Stimulated activated CD4-positive, alpha-beta T cell treated with anti-CD3 and anti-CD28 coated beads, TNF-alpha, amount 100 ng/mL, for 48 hours (primary cell): ENCODE measurements at regions not wholly inside any gene's neighbourhood (a gene's known extent, or its start where the extent isn't known, plus 50 kb on each side); places are given as distances from the start of the nearest gene placed in this dataset.

ENCODE experiments used
- DNase-seq, 3 donors: peaks; one replicate each; pipeline ENCODE4 v3.0.0-alpha.2; 2020; ENCODE audit warnings: low read depth in 3 of 3

DNA sequence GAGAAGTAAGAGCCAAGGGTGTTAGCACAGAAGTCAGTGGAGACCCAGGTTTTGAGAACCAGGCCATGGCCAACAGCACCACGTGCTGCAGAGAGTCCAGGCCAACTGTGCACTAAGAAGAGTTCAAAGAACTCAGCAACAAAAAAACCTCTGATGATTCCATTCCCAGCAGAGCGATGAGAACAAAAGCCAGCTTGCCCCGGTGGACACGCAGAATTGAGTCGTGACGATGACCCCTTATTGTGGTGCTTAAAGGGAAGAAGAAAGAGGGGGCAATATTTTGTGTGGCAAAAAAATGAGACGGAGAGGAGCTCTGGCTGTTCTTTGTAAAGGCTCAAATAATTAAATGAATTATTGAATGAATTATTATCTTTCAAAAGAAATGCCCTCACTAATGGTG is 468.3 kb upstream of the AUTS2 start:
- DNase-seq = no peak

DNA sequence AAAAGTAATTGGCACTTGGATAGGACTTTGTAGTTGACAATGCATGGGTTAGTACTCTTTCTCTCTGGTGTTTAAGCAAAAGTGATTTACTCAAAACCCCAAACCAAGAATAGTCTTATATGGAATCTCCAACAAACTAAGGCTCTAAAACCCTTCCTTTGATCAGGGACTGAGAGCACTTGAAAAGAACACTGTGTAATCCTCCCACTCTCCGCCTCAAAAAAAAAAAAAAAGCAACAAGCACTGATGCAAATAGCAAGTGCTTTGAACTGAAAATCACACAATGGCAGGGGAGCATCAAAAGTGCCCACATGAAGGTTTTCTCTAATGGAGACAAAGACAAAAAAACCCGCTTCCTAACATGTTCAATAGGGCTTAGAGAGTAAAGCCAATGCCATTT is 467.9 kb upstream of the AUTS2 start:
- no peak for DNase-seq

DNA sequence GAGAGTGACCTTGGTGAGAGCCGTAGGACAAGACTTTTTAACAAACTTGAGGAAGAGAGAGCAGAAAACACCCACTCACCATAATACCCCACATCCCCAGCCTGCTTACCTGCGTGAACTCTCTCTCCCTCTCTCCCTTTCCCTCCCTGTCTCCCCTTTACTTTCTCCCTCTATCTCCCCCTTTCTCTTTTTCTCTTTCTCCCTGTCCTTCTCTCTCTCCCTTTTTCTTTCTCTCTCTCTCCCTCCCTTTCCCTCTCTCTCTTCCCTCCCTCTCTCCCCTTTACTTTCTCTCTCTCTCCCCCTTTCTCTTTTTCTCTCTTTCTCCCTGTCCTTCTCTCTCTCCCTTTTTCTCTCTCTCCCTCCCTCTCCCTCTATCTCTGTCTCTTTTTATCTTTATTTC is 464.0 kb upstream of the AUTS2 start:
- no peak for DNase-seq

DNA sequence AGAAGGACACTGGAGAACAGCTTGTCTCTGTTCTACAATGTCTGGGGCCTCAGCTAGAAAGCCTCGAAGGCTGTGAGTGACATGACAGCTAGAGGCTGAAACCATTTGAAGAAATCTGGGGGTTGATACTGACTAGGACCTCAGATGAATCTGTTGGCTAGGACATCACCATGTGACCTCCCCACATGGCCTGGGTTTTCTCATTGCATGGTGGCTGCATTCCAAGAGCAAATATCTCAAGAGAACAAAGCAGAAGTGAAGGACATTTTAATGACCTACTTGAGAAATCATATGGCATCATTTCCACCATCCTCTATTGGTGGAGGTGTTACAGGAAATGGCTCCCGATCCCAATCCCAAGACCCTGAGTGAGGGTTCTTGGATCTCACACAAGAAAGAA is 450.6 kb upstream of the AUTS2 start:
- DNase-seq = no peak

DNA sequence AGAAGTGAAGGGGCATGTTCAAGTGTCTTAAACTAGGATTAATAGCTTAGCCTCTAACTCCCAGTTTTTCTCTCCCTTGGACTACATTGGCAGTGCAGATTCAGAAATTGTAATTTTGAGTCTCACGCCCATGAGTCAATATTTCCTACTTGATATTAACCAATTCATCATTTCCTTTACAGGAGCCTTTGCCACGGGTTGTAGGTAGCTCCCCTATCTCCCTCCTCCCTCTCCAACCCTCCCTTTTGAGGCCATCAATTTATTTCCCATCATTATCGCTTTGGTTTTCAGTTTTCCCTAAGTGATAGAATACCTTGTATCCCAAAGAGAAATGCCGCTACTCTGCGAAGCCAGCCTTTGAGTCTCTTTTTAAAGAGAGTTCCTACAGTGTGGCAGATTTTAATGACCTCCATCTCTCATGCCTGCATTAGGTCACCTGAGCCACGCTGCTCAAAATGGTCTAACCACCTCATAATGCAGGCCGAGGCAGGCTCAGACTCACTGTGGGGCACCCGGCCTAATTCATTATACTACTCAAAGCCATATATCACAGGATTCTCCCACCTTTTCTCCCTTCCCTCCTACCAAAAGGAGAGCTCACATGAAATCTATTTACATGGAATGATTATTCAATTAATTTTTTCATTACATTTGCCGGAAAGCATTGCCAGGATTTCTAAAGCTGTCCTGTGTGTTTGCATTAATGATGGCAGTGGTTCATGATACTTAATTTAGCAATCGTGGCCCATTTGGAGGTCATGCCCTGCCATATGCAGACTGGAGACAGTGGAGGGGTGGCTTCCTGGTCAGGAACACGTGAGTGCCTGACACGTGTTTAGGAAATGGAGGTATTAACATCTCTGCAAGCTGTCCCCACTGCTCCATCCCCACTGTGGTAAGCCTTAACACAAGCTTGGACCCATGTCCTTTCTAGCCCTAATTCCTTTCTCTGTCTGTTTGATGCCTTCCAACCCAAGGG is 448.2 kb upstream of the AUTS2 start:
- no peak for DNase-seq

DNA sequence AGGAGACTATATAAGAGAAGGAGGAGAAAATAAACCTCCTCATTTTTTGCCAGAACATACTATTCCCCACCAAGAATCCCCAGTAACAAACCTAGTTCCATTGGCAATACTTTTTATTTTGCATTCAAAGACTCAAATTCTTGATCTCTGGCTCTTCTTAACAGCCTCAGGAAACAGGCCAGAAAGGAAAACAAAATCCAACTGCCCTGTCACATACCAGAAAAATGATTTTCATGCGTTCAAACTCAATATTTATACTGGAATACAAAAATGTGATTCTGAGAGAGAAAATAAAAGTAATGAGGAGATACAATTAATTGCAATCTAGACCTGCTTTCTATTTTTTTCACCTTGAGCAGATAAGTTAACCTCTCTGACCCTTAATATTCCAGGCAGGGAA is 435.9 kb upstream of the AUTS2 start:
- no peak for DNase-seq

DNA sequence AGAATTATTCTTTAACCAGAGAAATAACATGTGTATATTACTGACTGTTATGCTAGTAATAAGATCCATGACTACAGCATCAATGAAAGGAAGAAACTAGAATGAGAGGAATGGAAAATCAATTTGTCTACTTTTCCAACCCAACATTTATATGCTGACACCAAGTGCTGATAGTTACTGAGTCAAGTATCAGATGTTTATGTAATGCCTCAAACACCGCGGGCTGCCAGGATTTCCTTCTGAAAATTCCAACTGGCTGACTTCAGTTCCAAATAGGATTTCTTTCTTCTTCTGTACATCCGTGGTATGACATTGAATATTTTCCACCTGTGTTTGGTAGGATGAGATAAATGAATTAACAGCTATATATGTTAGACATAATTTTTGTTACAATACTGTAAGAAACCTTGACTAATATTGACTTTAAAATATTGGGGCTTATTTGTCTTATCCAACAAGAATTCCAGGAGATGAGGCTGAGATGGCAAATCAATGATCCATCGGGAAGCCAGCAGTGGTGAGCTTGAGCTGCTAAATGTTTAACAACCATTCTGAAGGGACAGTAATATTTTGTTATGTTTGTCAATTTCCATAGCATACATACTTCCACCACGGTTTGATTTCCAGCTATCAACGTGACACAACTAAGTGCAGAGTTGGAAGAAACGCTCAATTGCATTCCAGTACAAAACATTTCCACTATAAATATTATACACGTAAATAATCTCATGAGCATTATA is 435.2 kb upstream of the AUTS2 start:
- no peak for DNase-seq

DNA sequence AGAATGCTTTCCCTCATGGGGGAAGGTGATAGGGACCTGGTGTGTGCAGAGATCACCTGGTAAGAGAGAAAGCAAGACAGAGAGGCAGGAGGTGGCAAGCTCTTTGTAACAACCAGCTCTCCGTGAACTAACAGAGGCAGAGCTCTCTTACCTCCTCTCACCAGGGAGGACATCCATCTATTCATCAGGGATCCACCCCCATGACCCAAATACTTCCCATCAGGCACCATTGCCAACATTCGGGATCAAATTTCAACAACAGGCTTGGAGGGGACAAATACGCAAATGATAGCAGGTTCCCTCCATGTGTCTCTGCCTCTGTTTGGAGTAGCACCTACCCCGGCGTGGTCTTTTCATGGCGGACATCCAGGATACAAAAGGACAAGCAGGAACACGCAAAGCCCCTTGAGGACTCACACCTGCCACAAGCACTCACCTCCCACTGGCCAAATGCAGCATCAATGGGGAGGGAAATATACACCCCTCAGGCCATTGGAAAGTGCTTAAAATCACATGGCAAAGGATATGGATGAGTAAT is 431.2 kb upstream of the AUTS2 start:
- no peak for DNase-seq

DNA sequence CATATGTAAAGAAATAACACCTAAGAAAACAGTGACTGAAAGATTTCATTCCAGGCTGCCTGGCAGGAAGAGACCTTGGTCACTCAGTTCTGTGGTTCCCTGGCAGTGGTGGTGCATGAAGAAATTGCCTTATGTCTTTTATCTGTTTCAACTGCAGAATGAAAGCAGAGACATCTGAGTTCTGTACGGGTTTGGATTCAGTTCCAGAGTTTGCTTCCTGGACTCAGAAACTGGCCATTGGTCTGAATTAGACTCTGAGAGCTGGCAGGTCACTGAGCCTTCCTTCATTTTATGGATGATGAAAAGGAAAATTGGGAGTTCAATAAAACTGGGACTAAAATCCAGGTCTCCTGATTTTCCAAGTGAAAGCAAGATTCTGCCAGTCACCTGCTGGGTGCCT is 428.9 kb upstream of the AUTS2 start:
- DNase-seq = no peak

DNA sequence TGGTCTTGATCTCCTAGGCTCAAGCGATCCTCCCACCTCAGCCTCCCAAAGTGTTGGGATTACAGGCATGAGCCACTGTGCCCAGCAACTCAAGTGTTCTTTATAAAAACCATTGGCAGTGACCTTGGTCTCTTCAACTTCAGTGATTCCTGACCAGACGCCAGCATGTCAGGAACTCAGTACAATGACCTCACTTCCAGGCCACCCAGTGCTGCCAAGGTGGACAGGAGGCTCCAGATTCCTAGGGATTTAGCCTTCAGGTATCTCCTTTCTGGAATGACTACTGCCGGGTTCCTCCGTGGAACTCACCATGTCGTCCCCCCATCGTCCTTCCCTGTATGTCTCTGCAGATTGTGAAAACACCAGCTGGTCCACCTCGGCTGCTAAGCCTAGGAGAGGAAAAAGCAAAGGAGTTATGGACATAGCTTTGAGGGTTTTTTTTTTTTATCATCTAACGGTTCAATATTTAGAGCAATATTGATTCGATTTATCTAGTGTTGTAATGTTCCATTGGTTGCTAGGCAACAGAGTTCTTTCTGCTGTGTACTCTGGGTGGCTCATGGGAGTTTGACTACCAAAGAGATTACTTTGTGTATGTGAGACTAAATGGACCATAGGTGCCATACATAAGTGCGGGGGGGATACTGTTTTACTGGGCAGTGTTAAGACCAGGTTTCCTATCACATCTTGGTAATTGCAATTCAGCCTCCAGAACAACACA is 425.8 kb upstream of the AUTS2 start:
- DNase-seq = no peak

DNA sequence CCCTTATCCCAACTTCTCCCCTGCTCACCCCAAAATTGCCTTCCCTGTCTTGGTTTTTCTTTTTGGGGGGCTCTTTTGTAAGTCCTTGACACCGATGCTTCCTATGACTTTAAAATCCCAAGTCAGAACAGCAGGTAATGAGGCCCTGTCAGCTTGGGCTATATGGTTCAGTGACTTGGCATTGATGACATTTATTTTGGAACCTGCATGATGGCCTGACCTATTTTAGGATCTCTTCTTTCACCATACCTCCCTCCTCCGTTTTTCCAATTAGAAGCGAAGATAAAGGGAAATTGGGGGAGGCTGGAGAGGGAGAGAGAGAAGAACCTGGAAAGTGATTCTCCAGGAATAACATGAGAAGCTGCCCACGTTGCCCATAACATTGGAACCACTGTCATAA is 424.9 kb upstream of the AUTS2 start:
- DNase-seq = no peak

DNA sequence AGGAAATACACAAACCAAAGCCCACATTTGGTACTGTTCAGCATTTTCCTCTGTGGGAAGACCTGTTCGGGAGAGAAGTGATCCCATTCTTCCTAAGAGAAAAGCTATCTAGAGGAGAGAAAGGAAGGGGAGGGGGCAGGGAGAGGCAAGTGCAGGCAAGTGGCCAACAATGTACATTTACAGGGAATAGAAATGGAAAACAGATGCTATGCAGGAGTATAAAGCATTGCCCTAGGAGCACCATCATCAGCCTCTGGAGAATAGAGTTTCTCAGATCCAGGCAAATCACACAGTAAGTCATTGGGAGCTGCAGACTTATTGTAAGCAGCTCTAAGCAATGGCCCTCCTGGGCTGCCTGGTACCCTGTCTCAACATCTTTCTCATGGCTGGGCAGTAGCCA is 424.4 kb upstream of the AUTS2 start:
- DNase-seq = no peak

DNA sequence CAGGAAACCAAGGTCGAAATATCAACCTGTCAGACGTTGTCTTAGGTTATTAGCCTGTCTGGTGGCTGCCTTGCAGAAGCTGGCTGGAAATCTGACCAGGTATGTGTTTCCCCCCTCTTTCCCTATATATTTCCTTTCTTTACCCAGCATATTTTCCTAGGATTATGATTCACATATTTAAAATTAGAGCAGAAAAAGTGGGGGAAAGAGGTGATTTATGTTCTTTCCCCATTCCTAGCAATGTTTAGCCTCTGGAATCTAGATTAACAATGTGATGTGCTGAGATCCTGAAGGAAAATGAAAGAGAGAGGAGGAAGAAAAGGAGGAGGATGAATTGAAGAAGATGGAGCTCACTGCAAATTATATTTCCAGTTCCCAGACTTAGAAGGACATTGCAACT is 421.4 kb upstream of the AUTS2 start:
- DNase-seq = no peak

DNA sequence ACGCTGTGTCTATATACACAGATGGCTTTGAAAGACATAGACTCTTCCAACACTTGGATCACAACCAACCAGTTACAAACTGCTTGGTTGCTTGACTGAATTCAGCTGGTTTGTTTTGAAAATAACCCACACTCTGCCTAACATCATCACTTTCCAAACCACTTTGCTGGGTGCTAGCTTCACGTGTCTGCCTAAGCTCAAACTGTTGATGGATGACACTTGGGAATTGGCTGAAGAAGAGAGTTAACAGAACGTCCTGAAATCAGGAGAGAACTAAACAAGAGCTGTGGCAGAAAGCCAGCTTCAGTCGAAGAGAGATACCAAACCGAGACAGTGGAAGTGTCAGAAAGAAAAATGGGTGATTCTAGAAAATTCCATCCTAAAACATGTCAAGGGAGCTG is 420.8 kb upstream of the AUTS2 start:
- DNase-seq = no peak

DNA sequence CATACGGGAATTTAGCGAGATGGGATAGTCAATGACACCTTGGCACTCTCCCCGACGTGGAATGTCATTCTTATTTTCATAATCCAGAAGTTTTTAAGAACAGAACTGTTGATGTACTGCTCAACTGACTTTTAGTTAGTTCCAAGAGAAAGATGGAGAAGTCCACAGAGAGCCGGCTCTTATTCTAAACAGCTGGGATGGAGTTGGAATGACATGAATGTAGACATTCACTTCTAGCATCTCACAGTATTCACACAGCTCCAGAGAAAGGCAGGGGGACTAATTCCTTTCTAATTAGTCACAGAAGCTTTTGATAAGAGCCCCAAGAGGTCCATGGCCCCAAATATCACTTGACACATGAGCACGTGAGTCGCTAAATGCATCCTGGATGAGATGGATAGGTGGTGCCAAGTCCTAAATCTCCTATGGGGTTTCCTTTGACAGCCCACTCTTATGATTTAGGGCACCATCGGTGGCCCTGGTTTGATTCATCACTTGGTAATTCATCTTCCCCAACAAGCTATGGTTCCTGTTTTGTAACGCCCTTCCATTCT is 420.3 kb upstream of the AUTS2 start:
- DNase-seq = no peak

DNA sequence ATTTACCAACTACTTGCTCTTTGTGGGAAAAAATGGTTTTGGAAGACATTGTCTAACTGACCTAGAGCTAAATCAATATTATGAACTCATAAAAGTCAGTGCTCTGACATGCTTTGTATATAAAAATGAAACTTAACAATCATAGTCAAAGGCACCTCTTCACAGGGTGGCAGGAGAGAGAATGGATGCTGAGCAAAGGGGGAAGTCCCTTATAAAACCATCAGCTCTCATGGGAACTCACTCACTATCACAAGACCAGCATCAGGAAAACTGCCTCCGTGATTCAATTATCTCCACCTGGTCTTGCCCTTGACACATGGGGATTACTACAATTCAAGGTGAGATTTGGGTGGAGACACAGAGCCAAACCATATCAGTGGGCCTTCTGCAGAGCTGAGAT is 417.6 kb upstream of the AUTS2 start:
- no peak for DNase-seq

DNA sequence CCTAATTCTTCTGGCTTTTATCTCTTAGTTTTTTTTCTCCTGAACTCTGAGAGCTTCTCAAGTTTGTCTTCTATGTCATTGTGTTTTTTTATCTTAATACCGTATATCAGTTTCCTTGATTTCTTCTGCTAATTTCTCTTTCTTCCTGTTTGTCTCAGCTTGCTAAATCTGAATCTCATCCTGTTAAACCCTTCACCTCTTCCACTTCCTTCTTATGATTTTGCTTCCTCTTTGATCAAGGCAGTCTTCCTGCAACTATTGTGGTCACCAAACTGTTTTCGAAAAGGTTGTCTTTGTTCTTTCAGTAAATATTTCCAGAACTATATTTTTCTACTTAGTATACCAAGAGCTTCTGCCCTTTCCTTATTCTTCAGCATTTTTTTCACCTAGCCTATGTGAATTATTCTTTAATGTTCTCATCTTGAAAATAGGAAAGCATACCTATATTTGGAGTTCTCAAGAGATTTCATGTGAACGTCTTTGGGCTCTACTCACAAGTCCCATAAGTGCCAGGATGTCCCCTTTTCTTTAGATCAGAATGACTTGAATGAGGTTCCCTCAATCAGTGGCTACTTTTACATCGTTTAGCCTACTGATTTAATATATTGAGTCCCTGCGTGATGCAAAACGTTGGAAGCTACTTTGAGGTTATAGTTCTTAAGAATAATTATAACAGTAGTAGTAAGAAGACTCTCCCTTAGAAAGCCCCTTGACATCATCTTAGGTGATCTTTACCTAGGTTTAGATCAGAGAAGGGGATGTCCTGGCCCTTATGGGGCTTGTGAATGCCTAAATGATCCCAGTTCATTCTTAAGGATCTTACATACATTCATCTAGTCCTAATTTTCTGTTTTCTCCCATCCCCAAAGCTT is 415.4 kb upstream of the AUTS2 start:
- no peak for DNase-seq

DNA sequence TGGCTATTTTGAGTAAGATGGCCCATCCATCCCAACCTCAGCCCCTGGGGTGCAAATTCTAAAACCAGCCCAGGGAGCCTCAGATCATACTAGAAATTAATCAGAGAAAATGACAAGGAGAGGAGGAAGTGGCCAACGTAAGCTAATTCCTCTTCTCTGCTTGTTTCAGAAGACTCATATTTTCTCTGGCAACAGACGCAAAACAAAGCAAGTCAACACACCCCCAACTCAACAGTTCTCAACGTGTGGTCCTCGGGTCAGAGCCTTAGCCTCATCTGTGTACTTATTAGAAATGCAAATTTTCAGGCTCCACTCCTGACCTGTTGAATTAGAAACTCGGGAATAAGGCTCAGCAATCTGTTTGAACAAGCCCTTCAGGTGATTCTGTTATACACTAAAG is 413.9 kb upstream of the AUTS2 start:
- DNase-seq = no peak

DNA sequence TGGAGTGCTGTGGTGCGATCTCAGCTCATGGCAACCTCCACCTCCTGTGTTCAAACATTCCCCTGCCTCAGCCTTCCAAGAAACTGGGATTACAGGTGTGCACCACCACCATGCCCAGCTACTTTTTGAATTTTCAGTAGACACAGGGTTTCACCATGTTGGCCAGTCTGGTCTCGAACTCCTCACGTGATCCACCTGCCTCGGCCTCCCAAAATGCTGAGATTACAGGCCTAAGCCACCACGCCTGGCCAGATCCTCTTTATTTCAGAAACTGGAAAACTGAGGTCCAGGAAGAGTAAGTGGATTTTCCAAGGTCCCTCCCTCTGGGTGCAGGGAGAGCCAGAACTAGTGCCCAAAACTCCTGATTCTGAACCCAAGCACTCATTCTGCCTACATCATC is 413.1 kb upstream of the AUTS2 start:
- DNase-seq = no peak

DNA sequence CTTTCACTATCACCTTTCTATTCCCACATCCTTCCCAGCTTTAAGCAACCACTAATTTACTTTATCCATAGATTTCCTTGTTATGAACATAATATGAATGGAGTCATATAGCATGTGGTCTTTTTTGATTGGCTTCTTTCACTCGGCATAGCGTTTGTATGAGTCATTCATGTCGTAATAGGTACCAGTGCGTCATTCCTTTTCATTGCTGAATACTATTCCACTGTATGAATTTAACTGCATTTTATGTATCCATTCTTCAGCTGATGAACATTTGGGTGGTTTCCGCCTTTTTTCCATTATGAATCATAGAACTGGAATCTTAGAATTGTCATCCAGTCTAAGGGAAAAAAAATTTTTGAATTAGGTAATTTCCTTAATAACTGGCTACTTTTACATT is 411.3 kb upstream of the AUTS2 start:
- no peak for DNase-seq

DNA sequence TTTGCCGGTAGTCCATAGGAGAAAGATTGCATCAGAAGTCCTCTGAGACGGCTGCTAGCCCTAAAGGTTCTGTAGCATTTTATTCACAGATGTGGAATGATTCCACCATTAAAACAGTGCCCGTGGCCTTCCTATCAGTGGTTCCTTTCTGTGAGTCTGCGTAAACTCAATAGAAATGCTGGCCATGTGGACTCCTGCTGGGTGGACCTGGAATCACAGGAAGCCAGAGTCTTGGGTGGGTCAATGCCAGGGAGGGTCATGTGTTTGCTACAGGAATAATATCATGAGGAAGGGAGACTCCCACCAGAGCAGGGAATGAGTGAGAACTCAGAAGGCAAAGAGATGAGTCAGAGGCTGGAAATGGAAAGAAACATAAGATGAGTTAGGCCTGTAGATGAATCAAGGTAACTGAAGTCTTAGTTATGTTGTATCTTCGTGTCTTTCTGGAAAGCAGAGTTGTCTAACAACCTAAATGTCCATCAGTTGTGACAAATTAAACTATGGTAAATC is 410.4 kb upstream of the AUTS2 start:
- DNase-seq = no peak
